ENCODE measurements at regions not wholly inside any gene's neighbourhood (a gene's known extent, or its start where the extent isn't known, plus 50 kb on each side); places are given as distances from the start of the nearest gene placed in this dataset.

DNA sequence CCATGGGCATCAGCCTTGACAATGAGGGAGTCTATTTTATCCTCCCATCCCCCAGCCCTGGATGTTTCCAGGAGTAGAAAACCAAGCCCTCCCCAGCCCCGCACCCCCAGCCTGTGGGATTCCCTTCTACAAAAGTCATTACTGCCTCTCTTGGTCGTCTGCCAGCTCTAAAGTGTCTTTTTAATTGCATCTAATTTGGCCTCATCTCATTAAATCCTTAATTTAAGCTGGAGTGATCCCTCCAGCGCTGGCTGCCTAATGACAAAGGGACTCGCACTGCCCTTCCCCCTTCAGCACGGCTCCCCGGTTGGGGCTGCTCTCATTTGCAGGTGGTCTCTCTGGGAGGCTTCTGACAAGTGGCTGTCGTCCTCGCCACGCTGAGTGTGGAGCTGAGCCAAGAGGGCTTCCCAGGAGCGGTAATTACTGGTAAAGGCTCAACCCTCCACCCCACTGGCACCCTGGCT is 107.9 kb upstream of the ALDH1B1 start:
- no peak for DNase-seq

DNA sequence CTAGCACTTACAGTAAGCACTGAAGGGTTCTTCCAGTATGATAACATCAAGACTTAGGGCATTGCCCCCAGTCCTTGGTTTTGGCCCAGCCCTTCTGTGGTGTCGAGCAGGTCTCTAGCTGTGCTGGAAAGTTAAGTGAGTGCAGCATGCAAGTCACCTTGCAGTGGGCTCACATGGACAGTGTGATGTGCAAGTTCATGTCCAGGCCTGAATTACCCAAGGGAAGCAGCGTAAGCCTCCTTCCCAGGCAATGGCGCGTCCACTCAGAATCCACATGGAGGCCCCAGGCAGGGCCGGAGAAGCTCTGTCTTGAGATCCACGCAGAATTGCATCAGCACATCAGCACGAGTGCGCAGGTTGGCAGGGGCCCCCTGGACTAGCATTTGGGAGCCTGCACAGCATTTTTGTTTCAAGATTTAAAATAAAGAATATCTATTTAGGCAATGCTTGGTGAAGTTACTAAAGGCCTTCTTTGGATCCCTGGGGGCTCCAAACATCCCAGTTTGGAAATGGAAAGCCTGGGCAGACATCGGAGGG is 108.4 kb upstream of the ALDH1B1 start:
- DNase-seq, result no peak

DNA sequence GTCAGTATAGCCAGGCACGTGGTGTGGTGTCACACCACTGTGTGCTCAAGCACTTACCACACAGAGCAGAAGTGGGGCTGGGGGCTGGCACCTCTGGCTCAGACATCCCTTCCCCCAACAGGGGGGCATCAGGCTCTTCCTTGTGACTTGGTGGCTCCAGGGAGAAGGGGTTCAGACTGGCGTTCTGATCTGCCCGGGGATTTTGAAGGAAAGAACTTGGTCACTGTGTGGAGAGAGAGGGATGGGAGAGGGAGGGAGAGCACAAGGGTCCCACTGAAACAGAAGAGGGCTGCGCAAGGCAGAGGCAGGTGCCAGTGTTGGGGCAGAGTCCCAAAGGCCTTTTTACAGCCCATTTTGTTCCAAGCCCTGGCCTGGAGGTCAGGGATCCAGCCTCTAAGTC is 109.7 kb upstream of the ALDH1B1 start:
- DNase-seq, result no peak

DNA sequence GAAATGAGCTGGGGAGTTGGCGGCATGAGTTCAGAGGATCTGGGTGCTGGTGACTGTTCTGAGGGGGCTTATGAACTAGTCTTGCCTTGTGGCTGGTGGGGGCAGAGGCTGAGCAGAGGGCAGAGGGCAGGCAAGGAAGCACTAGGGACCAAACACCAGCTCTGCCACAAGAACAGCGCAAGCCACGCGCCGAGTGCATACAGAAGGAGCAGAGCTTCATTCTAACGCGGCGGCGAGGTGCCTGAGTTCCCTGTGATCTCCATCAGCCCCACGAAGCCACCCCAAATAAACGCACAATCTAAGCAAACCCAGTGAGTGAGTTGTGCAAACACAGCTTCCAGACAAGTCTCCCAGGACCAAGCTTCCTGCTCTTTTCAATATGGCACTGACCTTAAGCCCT is 110.6 kb upstream of the ALDH1B1 start:
- DNase-seq, result no peak

DNA sequence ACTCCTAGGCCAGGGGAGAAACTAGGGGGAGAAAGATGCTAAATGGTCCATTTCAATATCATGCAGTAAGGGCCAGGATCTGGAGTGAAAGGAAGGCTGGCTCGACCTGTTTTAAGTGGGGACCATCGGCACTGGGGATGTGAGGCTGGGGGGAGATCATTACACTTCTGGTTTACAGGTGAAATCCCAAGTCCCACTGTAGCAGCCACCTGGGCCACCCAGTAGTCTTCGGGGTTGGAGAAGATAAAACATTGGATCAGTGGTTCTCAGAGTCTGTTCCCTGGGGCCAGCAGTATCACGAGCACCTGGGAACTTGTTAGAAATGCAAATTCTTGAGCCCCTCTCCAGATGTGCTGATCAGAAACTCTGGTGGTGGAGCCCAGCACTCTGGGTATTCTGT is 111.3 kb upstream of the ALDH1B1 start:
- DNase-seq, result no peak

DNA sequence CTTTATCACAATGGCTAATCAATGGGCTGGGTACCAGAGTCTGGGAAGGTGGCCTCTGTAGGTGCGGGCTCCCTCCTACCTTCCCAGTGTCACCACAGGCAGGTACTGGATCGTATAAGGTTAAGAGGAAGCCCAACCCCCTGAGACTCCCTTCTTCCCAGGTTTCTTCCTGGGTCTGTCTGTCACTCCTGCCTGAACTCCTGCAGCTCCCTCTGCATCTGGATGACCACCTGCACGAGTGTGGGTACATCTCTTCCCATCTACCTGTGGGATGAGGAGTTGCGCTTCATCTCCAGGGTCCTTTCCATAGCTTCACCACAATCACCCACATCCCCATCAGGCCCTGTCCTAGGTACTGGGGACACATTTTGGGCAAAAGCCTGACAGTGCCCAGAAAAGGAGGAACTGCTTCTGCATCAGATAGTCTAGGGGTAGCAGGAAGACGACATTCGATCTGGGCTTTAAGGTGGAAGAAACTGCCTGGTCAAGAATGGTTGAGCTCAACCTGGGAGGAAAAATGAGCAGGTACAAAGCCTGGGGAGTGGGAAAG is 112.2 kb upstream of the ALDH1B1 start:
- DNase-seq, result no peak

DNA sequence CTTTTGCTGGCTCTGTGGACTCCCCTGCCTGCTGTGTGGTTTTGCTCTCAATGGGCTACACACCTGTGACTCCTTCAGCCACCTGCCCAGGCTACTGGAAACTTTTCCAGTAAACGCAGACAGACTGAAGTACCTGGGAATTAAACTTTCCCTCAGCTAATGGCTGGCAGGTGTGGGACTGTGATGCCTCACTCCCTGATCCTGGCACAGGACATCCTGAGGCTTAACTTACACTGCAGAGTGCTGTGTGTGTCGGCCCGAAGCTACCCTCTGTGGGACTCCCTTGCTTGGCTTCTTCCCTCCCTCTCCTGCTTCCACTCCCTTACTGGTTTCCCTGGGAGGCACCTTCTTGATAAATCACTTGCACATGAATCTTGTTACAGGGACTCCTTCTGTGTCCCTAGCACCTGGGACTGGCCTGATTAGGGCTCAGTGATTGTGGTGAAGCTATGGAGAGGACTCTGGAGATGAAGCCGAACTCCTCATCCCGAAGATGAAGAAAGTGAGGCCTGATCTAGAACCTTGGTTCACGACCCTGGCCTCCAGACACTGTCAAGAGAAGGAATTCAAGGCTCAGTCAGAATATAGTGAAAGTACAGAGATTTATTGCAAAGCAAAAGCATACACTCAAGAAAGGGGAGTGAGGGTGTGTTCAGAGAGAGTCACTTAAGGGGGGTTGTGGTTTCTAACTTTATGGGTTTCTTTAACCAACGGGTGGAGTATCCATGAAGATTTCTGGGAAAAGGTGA is 113.4 kb upstream of the ALDH1B1 start:
- no peak for DNase-seq

DNA sequence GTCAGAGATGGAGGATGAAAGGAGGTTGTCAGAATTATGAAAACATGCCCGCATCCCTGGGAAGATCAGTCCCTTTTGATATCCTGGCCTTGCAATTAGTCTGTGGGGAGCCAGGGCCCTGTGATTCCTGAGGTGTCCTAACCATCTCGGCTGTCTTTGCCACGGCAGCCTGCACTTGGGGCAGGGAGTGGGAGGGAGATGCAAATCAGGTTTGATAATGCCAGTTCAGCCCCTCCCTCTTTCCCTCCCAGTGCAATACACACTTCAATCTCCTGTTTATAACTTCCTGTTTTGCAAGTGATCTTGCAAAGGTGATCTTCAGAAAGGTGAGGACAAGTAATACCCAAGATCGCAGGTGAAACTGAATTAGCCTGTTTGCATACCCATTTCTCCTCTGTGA is 114.0 kb upstream of the ALDH1B1 start:
- DNase-seq, result no peak

DNA sequence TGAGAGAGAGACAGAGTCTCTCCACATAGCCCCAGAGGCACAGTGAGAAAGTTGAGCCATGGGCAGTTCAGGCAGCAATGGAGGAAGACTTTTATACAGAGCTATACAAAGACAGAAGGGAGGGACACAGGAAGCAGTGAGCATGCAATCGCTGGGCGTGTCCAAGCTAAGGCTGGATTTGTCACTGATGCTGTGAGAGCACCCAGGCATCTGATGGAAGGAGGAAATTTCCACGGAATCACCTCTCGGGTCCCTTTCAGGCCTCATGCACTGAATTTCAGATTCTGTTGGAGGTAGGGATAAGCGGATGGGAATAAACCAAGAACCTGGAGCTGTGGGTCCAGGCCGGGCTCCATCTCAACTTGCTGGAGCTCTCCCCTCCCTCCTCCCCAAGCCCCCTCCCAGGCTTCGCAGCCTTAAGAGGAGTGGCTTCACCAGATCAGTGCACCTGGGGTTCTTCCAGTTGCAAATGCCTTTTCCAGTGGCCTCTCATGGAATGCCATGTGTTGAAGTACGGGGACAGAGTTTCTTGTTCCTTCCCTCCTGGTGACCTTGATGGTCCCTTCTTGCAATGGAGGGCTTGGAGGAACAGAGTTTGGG is 114.8 kb upstream of the ALDH1B1 start:
- DNase-seq, result no peak

DNA sequence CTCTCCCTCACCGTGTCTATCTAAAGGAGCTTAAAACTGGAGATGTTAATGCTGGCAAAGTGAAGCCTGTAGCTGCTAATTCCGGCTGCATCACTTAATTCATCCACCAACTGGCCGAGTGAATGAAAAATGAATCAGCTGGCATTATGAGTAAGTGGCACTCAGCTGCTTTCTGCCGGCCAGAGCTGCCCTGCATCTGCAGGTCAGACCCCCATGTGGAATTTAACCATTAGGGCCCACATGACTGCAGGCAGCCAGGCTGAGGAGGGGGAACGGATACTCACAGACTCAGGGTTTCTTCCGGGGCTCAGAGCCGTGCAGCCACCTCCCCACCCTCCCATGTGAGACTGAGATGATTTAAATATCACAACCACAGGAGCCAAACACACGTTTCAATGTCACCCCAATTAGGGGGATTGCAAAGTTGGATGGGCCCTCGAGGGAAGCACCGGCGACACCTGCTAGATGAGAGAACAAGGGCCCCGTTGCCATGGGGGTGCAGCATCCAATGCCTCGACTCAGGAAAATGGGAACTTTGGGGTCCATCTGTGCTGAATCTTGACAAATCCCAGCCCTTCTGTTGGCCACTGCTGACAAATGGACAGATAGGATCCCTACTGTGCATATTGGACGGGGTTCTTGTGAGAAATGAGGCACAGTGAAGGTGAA is 115.6 kb upstream of the ALDH1B1 start:
- DNase-seq, result no peak

DNA sequence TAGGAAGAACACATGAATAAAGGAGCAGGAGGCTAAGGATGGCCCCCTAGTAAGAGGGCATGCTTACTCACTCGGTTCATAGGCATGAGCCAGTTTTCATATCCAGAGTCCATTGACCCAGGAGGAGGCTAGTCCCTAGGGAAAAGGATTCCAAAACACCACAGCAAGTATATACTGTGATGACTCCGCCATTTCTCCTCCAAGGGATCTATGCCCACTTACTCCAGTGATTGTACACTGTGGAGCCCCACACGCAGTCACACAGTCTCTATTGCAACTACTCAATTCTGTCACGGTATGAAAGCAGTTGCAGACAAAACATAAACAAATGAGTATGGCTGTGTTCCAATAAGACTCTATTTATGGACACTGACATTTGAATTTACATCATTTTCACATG is 117.7 kb upstream of the ALDH1B1 start:
- DNase-seq, result no peak

DNA sequence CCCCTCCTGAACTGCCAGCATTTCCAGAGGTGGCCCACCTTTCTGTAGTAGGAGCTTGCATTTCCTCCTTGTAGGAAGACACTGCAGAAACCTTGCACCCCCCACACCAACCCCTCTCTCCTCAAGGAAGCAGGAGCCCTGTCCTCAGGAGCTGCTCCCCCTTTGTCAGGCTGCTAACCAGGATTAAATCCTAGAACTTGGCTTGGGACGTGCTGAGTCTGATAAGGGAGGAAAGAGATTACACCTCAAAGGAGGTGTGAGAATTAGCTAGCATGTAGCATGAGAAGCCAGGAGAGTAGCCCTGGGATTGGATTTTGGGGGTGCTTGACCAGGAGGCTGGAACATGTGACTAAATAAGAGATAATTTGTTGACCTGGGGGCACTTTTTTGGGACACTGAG is 119.8 kb upstream of the ALDH1B1 start:
- DNase-seq, result no peak

DNA sequence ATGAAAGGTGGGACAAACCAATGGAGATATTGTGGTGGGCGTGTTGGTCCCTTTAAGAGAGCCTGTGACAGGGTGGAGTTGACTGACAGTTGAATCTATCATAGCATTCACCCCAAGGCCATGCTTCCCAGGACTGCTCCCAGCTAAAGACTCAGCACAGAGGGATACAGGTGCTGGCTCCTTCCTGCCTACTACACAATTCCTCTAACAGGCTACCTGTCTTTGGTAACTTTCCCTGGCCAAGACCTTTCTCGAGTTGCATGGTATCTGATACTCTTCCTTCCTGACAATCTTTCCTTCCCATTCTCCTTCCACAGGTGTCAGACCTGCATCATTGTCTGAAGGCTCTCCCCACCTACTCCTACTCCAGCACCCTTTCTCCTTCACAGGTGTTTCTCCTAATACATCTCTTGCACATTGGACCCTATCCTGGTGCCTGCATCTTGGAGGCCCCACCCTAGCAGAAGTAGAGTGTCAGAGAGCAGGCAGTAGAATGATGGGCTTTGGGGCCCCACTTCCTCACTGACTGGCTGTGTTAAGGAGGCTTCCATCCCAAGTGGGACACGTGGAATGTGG is 120.7 kb upstream of the ALDH1B1 start:
- DNase-seq, result no peak

DNA sequence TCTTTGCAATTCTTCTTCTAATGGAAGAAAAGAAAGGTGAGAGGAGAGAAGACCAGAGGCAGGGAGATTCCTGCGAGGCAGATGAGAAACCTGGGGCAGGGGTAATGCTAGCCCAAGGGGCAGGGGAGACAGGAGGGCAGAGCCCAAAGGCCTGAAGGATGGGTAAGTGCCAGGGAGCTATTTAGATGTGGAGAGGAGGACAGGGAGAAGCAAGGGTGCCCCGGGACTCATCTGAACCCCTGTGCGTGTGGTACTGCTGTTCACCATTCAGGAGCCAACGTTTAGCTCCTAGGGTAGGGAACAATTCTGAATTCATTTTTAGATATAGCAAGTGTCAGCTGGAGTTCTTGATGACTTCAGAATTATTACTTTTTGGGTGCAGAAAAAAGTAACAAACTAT is 122.7 kb upstream of the ALDH1B1 start:
- no peak for DNase-seq

DNA sequence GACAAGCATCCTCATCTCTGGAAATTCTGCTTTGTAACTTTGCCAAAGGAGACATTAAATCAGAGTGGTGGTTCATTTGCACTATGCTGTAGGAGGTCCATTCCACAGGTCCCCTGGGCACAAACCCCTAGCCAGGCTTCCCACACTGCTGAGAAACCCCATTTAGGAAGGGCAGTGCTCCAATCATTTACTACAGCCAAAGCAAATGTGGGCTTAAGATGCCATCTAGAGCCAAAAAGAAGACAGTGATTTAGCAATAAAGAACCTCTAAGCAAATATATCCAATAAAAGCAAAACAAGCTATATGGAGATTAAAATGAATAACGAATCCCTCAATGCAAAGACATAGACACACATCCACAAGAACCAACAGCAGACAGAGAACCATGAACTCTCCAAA is 129.0 kb upstream of the ALDH1B1 start:
- DNase-seq, result no peak

DNA sequence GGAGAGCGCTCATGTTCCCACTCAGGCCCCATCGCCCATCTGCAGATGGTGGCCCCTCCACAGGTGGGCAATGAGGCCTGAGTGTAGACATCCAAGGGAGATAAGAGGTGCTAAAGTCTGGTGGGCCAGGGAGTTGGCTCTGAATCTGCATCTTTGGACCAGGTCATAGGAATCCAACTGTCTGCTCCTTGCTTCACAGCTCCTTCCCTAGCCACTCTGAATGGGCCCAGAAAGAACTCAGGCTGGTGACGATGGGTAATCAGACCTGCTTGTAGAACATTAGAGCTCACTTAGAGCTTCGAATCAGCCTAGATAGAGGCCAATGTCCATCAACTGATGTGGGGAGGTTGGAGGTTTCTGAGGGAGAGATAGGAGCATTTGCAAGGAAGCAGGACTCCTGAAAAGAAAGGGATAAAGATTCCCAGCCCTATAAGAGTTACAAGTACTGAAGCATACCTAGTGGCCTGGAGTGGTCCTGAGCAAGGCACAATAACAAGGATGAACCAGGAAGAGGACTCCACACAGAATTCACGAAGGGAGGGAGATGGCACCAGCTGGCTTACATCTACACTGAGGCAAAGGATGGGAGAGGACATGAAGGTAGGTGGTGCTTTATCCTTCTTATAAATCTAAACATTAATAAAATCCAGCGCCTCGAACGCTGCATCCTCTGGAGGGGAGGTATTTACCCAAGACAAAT is 132.8 kb upstream of the ALDH1B1 start:
- DNase-seq, result no peak

DNA sequence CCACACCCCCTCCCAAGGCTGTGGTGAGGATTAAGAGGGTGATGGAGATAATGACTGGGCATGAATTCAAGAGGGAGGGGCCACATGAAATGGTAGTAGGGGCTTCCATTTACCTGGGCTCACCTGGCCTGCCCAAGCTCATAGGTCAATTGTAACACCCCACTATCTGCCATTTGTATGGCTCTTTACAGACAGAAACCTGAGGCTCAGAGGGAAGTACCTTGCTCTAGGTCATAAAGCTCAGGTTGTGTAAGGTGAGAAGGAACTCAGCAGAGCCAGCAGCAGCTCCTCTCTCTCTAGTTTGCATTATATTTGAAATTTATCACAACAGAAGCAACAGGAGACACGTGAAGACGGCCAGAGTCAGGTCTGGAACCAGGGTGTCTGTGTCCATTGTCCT is 133.4 kb upstream of the ALDH1B1 start:
- DNase-seq, result no peak

DNA sequence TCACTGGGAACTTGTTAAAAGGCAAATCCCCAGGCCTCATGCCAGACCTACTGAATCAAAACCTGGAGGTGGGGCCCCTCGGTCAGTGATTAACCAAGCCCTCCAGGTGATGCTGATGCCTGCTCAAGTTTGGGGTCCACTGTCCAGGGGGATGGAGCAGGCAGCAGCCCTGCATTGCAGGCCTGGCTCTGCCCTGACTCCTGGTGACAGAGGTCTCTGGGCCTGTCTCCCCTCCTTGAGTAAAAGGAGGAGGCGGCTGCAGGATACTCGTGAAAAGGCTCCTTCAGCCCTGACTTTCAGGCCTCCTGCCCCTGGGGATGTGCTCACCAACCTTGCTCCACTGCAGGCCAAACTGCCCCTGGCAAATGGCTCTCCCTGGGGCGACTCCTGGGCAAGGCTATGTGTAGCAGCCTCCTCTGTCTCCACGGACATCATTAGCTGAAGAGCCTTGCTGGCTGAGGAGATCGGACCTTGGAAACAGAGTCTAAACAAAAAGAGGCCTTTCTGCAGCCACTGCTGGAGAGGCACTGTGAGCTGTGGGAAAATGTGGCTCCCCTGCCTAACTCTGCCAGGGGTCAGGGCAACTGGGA is 134.8 kb upstream of the ALDH1B1 start:
- no peak for DNase-seq

DNA sequence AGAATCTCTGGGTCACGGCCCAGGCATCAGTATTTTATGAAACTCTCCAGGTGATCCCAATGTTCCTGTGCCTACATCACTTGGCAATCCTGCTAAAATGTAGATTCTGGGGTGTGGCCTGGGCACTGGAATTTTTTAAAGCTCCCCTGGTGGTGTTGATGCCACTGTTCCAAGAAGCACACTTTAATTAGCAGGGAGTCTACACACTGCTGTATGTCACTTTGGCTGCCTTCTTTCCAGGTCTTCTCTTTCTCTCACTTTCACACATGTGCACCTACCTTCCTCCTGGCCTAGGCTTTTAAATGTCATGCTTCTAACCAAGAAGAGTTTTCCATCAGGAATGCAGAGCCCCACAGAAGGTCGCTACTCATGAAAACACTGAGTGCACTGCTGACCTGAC is 136.0 kb upstream of the ALDH1B1 start:
- DNase-seq, result no peak

DNA sequence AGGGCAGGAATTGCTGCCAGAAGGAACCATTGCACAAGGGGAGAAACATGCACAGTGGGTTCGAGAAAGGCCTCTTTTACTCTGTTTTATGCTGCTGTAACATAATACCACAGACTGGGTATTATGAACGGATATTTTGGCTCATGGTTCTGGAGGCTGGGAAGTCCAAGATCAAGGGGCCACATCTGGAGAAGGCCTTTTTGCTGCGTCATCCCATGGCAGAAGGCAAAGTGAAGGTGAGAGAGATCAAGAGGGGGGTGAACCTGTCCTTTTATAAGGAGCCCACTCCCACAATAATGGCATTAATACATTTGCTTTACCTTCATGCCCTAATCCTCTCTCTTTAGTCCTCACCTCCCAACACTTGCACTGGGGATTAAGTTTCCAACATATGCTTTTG is 136.9 kb upstream of the ALDH1B1 start:
- DNase-seq, result no peak

DNA sequence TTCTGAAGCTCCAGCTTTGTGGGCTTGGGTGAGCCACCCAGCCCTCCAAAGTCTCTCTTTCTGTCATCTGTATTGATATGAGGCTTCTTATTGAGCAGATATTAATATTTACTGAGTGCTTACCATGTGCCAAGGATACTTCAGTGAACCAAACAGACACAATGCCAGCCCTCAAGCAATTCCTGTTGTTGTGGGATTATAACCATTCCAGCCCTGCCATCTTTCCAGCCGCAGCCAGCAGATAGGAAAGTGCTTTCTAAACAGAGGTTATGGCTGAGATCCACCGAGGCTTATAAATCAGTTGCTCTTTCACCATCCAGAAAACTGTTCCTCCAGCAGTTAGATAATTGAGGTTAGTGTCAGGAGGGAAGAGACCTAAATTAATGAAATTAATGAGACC is 137.7 kb upstream of the ALDH1B1 start:
- no peak for DNase-seq

DNA sequence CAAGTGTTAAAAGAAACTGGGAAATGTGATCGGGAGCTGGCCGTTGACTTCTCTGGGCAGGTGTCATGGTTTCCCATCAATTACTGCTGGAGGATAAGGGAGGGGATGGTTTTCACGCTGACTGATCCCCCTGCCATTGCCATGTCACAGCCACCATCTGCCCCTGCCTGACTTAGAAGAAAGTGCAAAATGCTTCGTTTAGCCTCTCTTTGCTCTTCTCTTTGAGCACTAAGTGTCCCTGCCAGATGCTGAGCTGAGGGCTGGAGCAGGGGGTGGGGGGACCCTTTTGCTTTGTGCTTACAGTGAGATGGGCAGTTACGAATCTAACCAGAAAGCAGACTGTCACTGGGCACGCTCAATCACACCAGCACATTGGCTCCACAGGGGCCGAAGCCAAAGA is 138.4 kb upstream of the ALDH1B1 start:
- DNase-seq, result no peak
